22Rv1 (cell line): ENCODE measurements at regions not wholly inside any gene's neighbourhood (a gene's known extent, or its start where the extent isn't known, plus 50 kb on each side); places are given as distances from the start of the nearest gene placed in this dataset.

Source experiments
- CTCF ChIP-seq: fragments of 450-650 bp; IDR thresholded peaks from 2 replicates; pipeline ENCODE4 v1.5.1; 2017; ENCODE audit warnings: mild to moderate bottlenecking
- ZFX ChIP-seq: fragments of 450-650 bp; IDR thresholded peaks from 2 replicates; pipeline ENCODE4 v1.6.1; 2017; ENCODE audit warnings: antibody characterized with exemption, borderline replicate concordance

GRCh38 chr6:95740157-95740556 is 162.8 kb downstream of the MANEA start:
- no peak for TF ChIP-seq CTCF
- TF ChIP-seq ZFX = no peak
